GM12878 (cell line): ENCODE measurements at regions not wholly inside any gene's neighbourhood (a gene's known extent, or its start where the extent isn't known, plus 50 kb on each side); places are given as distances from the start of the nearest gene placed in this dataset.

Source experiments
- ATAC-seq: fragments of 200-7000 bp; cut with Tn5 transposase; 3 replicates; pipeline ENCODE4 v1.9.1; 2020; ENCODE audit warnings: mild to moderate bottlenecking, moderate library complexity
- BruUV-seq: library from RNA; stranded (reverse); fragments of 400-500 nt; replicated peaks from 2 replicates; lab custom pipeline; 2021; lab: Mats Ljungman, UMichigan
- CTCF ChIA-PET: fragments of 300-600 bp; sonication (Branson Sonifier 250); formaldehyde crosslinking; extraction: SDS; loops from one replicate; lab custom pipeline; 2021; ENCODE audit warnings: inconsistent platforms; lab: Yijun Ruan, JAX
- POLR2A ChIA-PET: fragments of 350-600 bp; formaldehyde crosslinking; extraction: SDS; loops from one replicate; lab custom pipeline; 2021; ENCODE audit warnings: inconsistent platforms; lab: Charles Lee
- RAD21 ChIA-PET: fragments of 300-600 bp; sonication (Branson Sonifier 250); formaldehyde crosslinking; loops from one replicate; lab custom pipeline; 2023; ENCODE audit warnings: antibody characterized with exemption; ENCODE audit not compliant: unreplicated experiment; lab: Charles Lee
- SMC1A ChIA-PET: fragments of 300-600 bp; sonication (Branson Sonifier 250); formaldehyde crosslinking; loops from one replicate; lab custom pipeline; 2023; ENCODE audit not compliant: unreplicated experiment, uncharacterized antibody; lab: Charles Lee
- DNase-seq: peaks from one replicate; pipeline ENCODE4 v3.0.0-alpha.2; 2011; ENCODE audit warnings: low read depth, low spot score
- FAIRE-seq: peaks from 3 replicates; lab custom pipeline; 2011; peaks lifted over from hg19 to GRCh38; lab: Jason Lieb, UNC
- H2AFZ ChIP-seq: 2 replicates; pipeline ENCODE4 v1.6.0; 2011; ENCODE audit warnings: low read depth, low read length, control low read depth; ENCODE audit not compliant: control insufficient read depth
- H3K27ac ChIP-seq: 2 replicates; pipeline ENCODE4 v1.5.1; 2011; ENCODE audit warnings: control low read depth; ENCODE audit not compliant: control insufficient read depth, insufficient read depth
- H3K27me3 ChIP-seq, 2 experiments: replicated peaks in 1 of 2; 2 replicates each; pipeline versions ENCODE4 v1.6.0 to v1.6.1; 2011; ENCODE audit warnings: low read length in 1 of 2; ENCODE audit not compliant: control insufficient read depth in 2 of 2, insufficient read depth in 2 of 2
- H3K36me3 ChIP-seq, 2 experiments: 2 replicates each; pipeline ENCODE4 v1.5.1; 2011; ENCODE audit warnings: low read length in 1 of 2; ENCODE audit not compliant: control insufficient read depth in 2 of 2, insufficient read depth in 2 of 2
- H3K4me1 ChIP-seq: 2 replicates; pipeline ENCODE4 v1.6.1; 2011; ENCODE audit warnings: mild to moderate bottlenecking, low read length, moderate library complexity, mixed read lengths; ENCODE audit not compliant: control insufficient read depth, insufficient read depth
- H3K4me2 ChIP-seq: 2 replicates; pipeline ENCODE4 v1.6.0; 2011; ENCODE audit warnings: control low read depth; ENCODE audit not compliant: control insufficient read depth, insufficient read depth
- H3K4me3 ChIP-seq: fragments of 200-600 bp; sonication (generic); 2 replicates; pipeline ENCODE4 v1.5.1; 2016
- H3K79me2 ChIP-seq: 2 replicates; pipeline ENCODE4 v1.6.0; 2011; ENCODE audit warnings: low read length; ENCODE audit not compliant: control insufficient read depth, insufficient read depth
- H3K9ac ChIP-seq: 2 replicates; pipeline ENCODE4 v1.8.0; 2011; ENCODE audit warnings: low read length, control low read depth, mixed read lengths; ENCODE audit not compliant: control insufficient read depth, insufficient read depth
- H3K9me3 ChIP-seq: replicated peaks from 3 replicates; pipeline ENCODE4 v1.5.1; 2011; ENCODE audit warnings: mild to moderate bottlenecking, low read length; ENCODE audit not compliant: control insufficient read depth, insufficient read depth
- H4K20me1 ChIP-seq: 2 replicates; pipeline ENCODE4 v1.6.0; 2011; ENCODE audit not compliant: control insufficient read depth, insufficient read depth
- ATF7 ChIP-seq: fragments of 450-650 bp; IDR thresholded peaks from 2 replicates; pipeline ENCODE4 v1.6.1; 2016; ENCODE audit warnings: low read depth, mild to moderate bottlenecking
- BMI1 ChIP-seq: fragments of 450-650 bp; IDR thresholded peaks from 2 replicates; pipeline ENCODE4 v1.6.1; 2016; ENCODE audit warnings: mild to moderate bottlenecking, moderate library complexity, borderline replicate concordance
- E2F8 ChIP-seq: fragments of 450-650 bp; IDR thresholded peaks from 2 replicates; pipeline ENCODE4 v1.6.1; 2018; ENCODE audit warnings: mild to moderate bottlenecking, low read depth, moderate library complexity; ENCODE audit not compliant: partially characterized antibody
- GABPA ChIP-seq: IDR thresholded peaks from 2 replicates; pipeline ENCODE4 v1.6.1; 2014; ENCODE audit warnings: antibody characterized with exemption, low read depth, mild to moderate bottlenecking, inconsistent platforms
- HSF1 ChIP-seq: fragments of 150-350 bp; IDR thresholded peaks from 2 replicates; pipeline ENCODE4 v1.6.1; 2014; ENCODE audit warnings: mild to moderate bottlenecking, low read depth, low read length
- IKZF2 ChIP-seq, 2 experiments: fragments of 450-650 bp; IDR thresholded peaks; 2 replicates each; pipeline ENCODE4 v1.6.1; 2017; ENCODE audit warnings: mild to moderate bottlenecking in 2 of 2, moderate library complexity in 2 of 2
- JUNB ChIP-seq: IDR thresholded peaks from 2 replicates; pipeline ENCODE4 v1.6.1; 2016; ENCODE audit warnings: antibody characterized with exemption, mild to moderate bottlenecking
- MXI1 ChIP-seq: fragments of 150-350 bp; IDR thresholded peaks from 2 replicates; pipeline ENCODE4 v1.6.1; 2011; ENCODE audit warnings: low read depth, mild to moderate bottlenecking, inconsistent platforms, low read length, improper control_type of control experiment
- PBX3 ChIP-seq: IDR thresholded peaks from 2 replicates; pipeline ENCODE4 v1.6.1; 2011; ENCODE audit warnings: mild to moderate bottlenecking, low read depth, low read length, moderate library complexity; ENCODE audit not compliant: insufficient replicate concordance
- RUNX3 ChIP-seq: IDR thresholded peaks from 2 replicates; pipeline ENCODE4 v1.6.1; 2012; ENCODE audit warnings: low read length, inconsistent platforms
- SKIL ChIP-seq: fragments of 450-650 bp; IDR thresholded peaks from 2 replicates; pipeline ENCODE4 v1.6.1; 2017; ENCODE audit warnings: mild to moderate bottlenecking, low read depth, inconsistent platforms; ENCODE audit not compliant: poor library complexity, severe bottlenecking
- SMAD1 ChIP-seq: fragments of 450-650 bp; IDR thresholded peaks from 2 replicates; pipeline ENCODE4 v1.6.1; 2018; ENCODE audit warnings: mild to moderate bottlenecking, low read depth; ENCODE audit not compliant: partially characterized antibody
- SREBF2 ChIP-seq: IDR thresholded peaks from 2 replicates; pipeline ENCODE4 v1.6.1; 2012; ENCODE audit warnings: mild to moderate bottlenecking, low read length
- TCF12 ChIP-seq: IDR thresholded peaks from 2 replicates; pipeline ENCODE4 v1.6.1; 2011; ENCODE audit warnings: low read depth, mild to moderate bottlenecking, low read length
- TCF3 ChIP-seq: IDR thresholded peaks from 2 replicates; pipeline ENCODE4 v1.6.1; 2012; ENCODE audit warnings: low read depth, mild to moderate bottlenecking, low read length, borderline replicate concordance; ENCODE audit not compliant: insufficient read depth
- WRNIP1 ChIP-seq: IDR thresholded peaks from 2 replicates; pipeline ENCODE4 v1.6.1; 2011; ENCODE audit warnings: low read depth, low read length, improper control_type of control experiment, borderline replicate concordance
- YY1 ChIP-seq: IDR thresholded peaks from 2 replicates; pipeline ENCODE4 v1.6.1; 2011; ENCODE audit warnings: low read depth, mild to moderate bottlenecking, low read length
- ZNF217 ChIP-seq: fragments of 450-650 bp; IDR thresholded peaks from 2 replicates; pipeline ENCODE4 v1.6.1; 2017; ENCODE audit warnings: antibody characterized with exemption, mild to moderate bottlenecking
- ZNF274 ChIP-seq: IDR thresholded peaks from one replicate; pipeline ENCODE4 v1.8.0; 2011; ENCODE audit not compliant: insufficient read length, insufficient read depth
- WGBS: methylation state at CpG from one replicate; pipeline ENCODE4 v1.1.6; 2016; ENCODE audit warnings: low lambda C conversion rate; ENCODE audit not compliant: insufficient replicate concordance, insufficient coverage; ENCODE audit errors: missing lambda C conversion rate; 5-methylcytosine and 5-hydroxymethylcytosine counted together
- in situ Hi-C: fragments of 300-500 bp; cut with MboI; formaldehyde crosslinking; loops from 9 replicates; pipeline ENCODE4 v1.14.3; 2018; ENCODE audit warnings: mixed read lengths
- intact Hi-C: fragments of 100-400 bp; cut with micrococcal nuclease; formaldehyde crosslinking; loops from one replicate; pipeline ENCODE4 v1.14.2; 2022; ENCODE audit not compliant: unreplicated experiment

GRCh38 chr4:8921465-8921864 is 49.8 kb upstream of the HMX1 start:
- in situ Hi-C loops = loop anchor here (10.0 kb wide), 1 partner anchor 307 kb away; no protein-coding TSS in a partner anchor
- intact Hi-C loops = no loop called here
- H3K4me3 ChIP-seq = no peak overlapping the region
- H3K9me3 ChIP-seq = no peaks in the 10 kb centered on the region; the same call in 2 of the 3 replicates
- ChIA-PET SMC1A (no interaction called here), CTCF (interaction anchor here (1.4 kb wide), 1 partner anchor 316 kb away, joined by 4 read pairs; no protein-coding TSS in a partner anchor), RAD21 (interaction anchor here (0.7 kb wide), 1 partner anchor 312 kb away, joined by 3 read pairs; no protein-coding TSS in a partner anchor), POLR2A (no interaction called here)
- no peaks in the 10 kb centered on the region for H3K79me2 ChIP-seq
- no peak overlapping the region for H2AFZ ChIP-seq
- DNase-seq = no peak
- no peak for FAIRE-seq
- H3K27ac ChIP-seq = no peak overlapping the region
- no peak for ATAC-seq
- H3K4me2 ChIP-seq = no peak overlapping the region
- no TSS peak for BruUV-seq
- H4K20me1 ChIP-seq = no peaks in the 10 kb centered on the region
- no peak overlapping the region for H3K9ac ChIP-seq
- no peaks in the 10 kb centered on the region for H3K4me1 ChIP-seq
- H3K36me3 ChIP-seq = no peaks in the 10 kb centered on the region
- no peaks in the 10 kb centered on the region for H3K27me3 ChIP-seq
- 7% methylated on average over 3 of the region's 3 CpGs for WGBS
- TF ChIP-seq ATF7 (no peak), SMAD1 (no peak), IKZF2 (IDR thresholded peaks at IDR 0.05) (no peak), BMI1 (no peak), GABPA (no peak), ZNF217 (no peak), PBX3 (no peak), TCF12 (no peak), MXI1 (no peak), ZNF274 (no peak), WRNIP1 (no peak), JUNB (no peak), E2F8 (no peak), RUNX3 (no peak), SREBF2 (no peak), SKIL (no peak), YY1 (no peak), HSF1 (no peak), TCF3 (no peak)
